ENCODE measurements at regions not wholly inside any gene's neighbourhood (a gene's known extent, or its start where the extent isn't known, plus 50 kb on each side); places are given as distances from the start of the nearest gene placed in this dataset.

DNA sequence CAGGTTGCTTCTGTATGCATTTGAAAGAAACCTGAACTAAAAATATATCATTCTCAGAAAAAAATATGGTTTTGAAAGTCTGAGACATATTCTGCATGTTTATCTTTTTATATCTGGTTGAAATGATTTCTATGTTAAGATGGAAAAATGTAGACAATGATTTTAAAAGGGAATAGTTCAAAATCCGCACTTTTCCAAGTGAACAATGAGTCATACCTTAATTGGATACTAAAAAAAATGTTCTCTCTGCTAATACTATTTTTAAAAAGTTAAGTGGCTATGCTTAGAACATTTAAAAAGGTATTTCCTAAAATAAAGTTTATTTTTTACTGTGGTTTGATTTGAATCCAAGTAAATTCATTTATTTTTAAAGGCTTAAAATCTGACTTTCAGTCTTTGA lies 801.4 kb downstream of the SLITRK6 start:
- TF ChIP-seq, protein P1, sequence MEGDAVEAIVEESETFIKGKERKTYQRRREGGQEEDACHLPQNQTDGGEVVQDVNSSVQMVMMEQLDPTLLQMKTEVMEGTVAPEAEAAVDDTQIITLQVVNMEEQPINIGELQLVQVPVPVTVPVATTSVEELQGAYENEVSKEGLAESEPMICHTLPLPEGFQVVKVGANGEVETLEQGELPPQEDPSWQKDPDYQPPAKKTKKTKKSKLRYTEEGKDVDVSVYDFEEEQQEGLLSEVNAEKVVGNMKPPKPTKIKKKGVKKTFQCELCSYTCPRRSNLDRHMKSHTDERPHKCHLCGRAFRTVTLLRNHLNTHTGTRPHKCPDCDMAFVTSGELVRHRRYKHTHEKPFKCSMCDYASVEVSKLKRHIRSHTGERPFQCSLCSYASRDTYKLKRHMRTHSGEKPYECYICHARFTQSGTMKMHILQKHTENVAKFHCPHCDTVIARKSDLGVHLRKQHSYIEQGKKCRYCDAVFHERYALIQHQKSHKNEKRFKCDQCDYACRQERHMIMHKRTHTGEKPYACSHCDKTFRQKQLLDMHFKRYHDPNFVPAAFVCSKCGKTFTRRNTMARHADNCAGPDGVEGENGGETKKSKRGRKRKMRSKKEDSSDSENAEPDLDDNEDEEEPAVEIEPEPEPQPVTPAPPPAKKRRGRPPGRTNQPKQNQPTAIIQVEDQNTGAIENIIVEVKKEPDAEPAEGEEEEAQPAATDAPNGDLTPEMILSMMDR (IDR thresholded peaks at IDR 0.05; ENCODE audit: control extremely low read depth, extremely low read depth, low read depth, missing control alignments): no peak
- ChIA-PET POLR2A (no interaction called here), CTCF (no interaction called here)
- no peak for DNase-seq (ENCODE audit: extremely low spot score)

DNA sequence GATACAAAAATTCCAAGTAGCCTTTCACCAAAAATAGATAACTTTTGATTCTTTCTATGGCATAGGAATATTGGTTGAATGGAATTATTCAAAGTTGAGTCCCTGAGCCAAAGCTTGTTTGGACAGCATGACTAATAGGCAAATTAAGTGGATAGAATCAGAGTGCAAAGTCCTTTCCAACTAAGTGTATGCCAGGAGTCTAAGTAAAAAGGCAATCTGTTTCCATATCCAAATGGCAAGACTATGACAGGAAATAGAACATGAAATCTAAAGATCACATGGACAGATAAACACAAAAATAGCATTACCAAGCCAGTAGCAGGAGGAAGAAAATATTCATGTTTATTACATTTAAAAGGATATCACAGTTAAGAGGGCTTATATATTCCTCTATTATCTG lies 804.6 kb downstream of the SLITRK6 start:
- ChIA-PET CTCF (no interaction called here), POLR2A (no interaction called here)
- DNase-seq (ENCODE audit: extremely low spot score): no peak
- TF ChIP-seq, protein P1 (IDR thresholded peaks at IDR 0.05; ENCODE audit: control extremely low read depth, extremely low read depth, low read depth, missing control alignments): no peak

DNA sequence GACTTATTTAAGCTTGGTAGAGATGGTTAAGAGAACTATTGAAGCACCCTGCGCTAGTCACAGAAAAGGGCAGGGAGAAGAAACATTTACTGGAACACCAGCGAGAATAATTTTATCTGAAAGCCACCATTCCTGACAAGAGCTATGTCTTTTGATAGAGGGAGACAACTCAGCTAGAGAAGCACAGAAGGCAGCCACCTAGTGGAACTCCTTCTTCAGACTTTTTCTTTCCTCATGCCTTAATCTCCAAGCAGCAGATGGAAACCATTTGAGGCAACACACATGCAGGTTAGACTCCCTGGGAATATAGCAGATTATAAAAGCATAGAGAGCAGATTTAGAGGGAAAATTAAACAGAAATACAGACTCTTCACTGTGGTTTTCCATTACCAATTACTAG lies 813.4 kb downstream of the SLITRK6 start:
- TF ChIP-seq, protein P1 (IDR thresholded peaks at IDR 0.05; ENCODE audit: control extremely low read depth, extremely low read depth, low read depth, missing control alignments): no peak
- ChIA-PET CTCF (no interaction called here), POLR2A (no interaction called here)
- no peak for DNase-seq (ENCODE audit: extremely low spot score)

DNA sequence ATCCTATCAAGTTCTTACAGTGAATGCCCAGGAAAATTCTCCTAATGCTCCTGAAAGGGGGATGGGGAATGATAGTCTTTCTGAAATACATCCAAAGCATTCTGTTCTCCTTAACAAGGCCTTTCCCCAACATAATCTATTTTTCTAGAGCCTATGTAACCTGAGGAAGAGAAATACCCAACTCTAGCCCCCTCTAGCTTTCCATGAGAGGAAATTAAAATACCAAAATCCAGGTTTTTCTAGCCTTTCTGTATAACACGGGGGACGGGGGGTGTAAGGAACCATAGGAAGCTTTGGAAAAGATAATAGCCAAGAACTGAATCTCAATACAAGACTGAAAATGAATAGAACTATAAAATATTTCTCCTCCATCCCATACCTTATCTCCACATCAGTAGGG lies 815.9 kb downstream of the SLITRK6 start:
- CTCF ChIA-PET: interaction anchor here (1.6 kb wide), 1 partner anchor 10 kb away, joined by 5 read pairs; no protein-coding TSS in a partner anchor
- POLR2A ChIA-PET: no interaction called here
- DNase-seq (ENCODE audit: extremely low spot score): no peak
- TF ChIP-seq, protein P1 (IDR thresholded peaks at IDR 0.05; ENCODE audit: control extremely low read depth, extremely low read depth, low read depth, missing control alignments): no peak

DNA sequence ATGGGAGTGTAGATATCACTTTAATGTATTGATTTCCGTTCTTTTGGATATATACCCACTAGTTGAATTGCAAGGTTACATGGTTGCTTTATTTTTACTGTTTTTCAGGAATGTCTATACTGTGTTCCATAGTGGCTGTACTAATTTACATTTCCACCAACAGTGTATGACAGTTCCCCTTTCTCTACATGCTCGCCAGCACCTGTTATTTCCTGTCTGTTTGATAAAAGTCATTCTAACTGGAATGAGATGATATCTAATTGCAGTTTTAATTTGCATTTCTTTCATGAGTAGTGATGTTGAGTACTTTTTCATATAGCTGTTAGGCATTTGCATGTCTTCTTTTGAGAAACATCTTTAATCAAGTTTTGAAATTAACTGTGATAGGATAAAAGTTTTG lies 818.6 kb downstream of the SLITRK6 start:
- DNase-seq (ENCODE audit: extremely low spot score): no peak
- ChIA-PET CTCF (no interaction called here), POLR2A (no interaction called here)
- TF ChIP-seq, protein P1 (IDR thresholded peaks at IDR 0.05; ENCODE audit: control extremely low read depth, extremely low read depth, low read depth, missing control alignments): no peak

DNA sequence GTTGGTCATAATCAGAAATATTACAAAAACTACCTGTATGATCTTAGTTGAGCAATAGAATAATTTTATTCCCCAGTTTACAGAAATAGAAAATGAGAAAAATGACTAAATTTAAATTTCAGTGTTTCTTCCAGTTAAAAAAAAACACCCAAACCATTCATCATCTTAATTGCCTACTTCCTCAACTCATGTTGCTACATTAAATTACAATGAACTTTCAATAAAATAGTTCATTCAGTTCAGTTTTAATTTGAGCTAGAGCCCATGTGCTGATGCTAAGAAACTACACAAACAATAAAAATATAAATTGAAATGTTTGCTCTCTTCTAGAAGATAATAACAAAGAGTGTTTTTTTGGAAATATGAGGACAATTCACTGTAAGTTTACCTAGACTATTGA lies 820.4 kb downstream of the SLITRK6 start:
- TF ChIP-seq, protein P1 (IDR thresholded peaks at IDR 0.05; ENCODE audit: control extremely low read depth, extremely low read depth, low read depth, missing control alignments): no peak
- ChIA-PET CTCF (interaction anchor here (1.4 kb wide), 1 partner anchor 16 kb away, joined by 4 read pairs; no protein-coding TSS in a partner anchor), POLR2A (no interaction called here)
- no peak for DNase-seq (ENCODE audit: extremely low spot score)

DNA sequence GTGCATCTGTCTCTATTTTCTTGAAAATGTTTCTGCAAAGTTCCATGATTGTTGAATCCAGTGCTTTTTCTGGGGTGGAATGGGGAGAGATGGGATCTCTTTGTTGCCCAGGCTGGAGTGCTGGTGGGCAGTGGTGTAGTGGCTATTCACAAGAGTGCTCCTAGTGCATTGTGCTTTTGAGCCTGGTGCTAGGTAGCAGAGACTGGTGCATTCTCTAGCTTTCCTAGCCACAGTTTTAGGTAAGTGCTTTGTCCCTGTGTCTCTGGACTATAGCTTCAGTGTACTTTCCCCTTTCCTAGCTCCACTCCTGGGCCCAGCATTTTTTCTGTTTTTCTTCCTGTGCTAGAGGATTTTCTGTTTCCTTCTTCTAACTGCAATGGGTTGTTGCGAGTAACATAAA lies 825.6 kb downstream of the SLITRK6 start:
- DNase-seq (ENCODE audit: extremely low spot score): no peak
- TF ChIP-seq, protein P1 (IDR thresholded peaks at IDR 0.05; ENCODE audit: control extremely low read depth, extremely low read depth, low read depth, missing control alignments): no peak
- CTCF ChIA-PET: interaction anchor here (1.0 to 1.8 kb wide), 2 partner anchors 10 to 11 kb away, joined by 5 to 6 read pairs; no protein-coding TSS in a partner anchor
- POLR2A ChIA-PET: no interaction called here

All from GM10248 (cell line).